Liver (tissue), 3 donors: ENCODE measurements at regions not wholly inside any gene's neighbourhood (a gene's known extent, or its start where the extent isn't known, plus 50 kb on each side); places are given as distances from the start of the nearest gene placed in this dataset.

Experiments
- CTCF ChIP-seq: fragments of 150-350 bp; IDR thresholded peaks from 2 replicates; pipeline ENCODE4 v1.5.1; 2017; ENCODE audit warnings: improper control_type of control experiment, low read depth, low read length; ENCODE audit not compliant: missing input control
- MAX ChIP-seq: IDR thresholded peaks from 2 replicates; pipeline ENCODE4 v1.6.1; 2016; ENCODE audit warnings: antibody characterized with exemption
- RAD21 ChIP-seq, 2 donors: IDR thresholded peaks; 2 replicates each; pipeline ENCODE4 v1.6.1; 2016; ENCODE audit warnings: antibody characterized with exemption in 2 of 2, mild to moderate bottlenecking in 2 of 2
- REST ChIP-seq: IDR thresholded peaks from 2 replicates; pipeline ENCODE4 v1.6.1; 2016; ENCODE audit warnings: antibody characterized with exemption, mild to moderate bottlenecking
- donor health status: healthy.
- donor health status: healthy.

- TF ChIP-seq CTCF (no peak), MAX (no peak), REST (no peak), RAD21 (IDR thresholded peaks at IDR 0.05) (no peak)
These were observed 222.4 kb upstream of the JUN start for GRCh38 chr1:59006289-59006658.
